Fibroblast of mammary gland (primary cell): ENCODE measurements at regions not wholly inside any gene's neighbourhood (a gene's known extent, or its start where the extent isn't known, plus 50 kb on each side); places are given as distances from the start of the nearest gene placed in this dataset.

Source experiments
- DNase-seq: peaks from one replicate; pipeline ENCODE4 v3.0.0-alpha.2; 2010; ENCODE audit warnings: low read depth
- H3K4me3 ChIP-seq: 2 replicates; pipeline ENCODE4 v1.5.1; 2011; ENCODE audit warnings: low read depth, mild to moderate bottlenecking, low read length, moderate library complexity; ENCODE audit not compliant: control insufficient read depth
- TF ChIP-seq, protein P1 (sequence below): conservative IDR thresholded peaks from 2 replicates; pipeline ENCODE4 v1.5.1; 2011; ENCODE audit warnings: low read depth, low read length, inconsistent platforms; ENCODE audit not compliant: control insufficient read depth, insufficient read depth

DNA sequence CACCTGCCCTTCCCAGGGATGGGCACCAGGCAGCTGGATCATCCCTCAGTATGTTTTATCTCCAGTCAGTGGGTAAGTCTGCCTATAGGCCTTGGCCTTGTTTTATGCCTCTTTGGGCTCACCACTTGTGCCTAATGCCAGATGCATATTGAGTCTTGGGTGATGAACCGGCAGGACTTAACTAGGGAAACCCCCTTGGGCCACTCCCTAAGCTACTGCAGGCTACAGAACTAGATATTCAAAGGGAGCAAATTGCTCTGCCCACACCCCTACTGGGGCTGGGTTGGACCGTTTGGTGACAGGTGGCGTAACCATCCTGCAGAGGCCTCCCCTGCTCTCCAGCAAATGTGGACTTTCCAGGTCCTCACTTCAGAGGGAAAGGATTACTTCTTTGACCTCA, 115.7 kb upstream of the GDF10 start:
- no peak for DNase-seq
- no peak overlapping the region for H3K4me3 ChIP-seq
- TF ChIP-seq, protein P1, sequence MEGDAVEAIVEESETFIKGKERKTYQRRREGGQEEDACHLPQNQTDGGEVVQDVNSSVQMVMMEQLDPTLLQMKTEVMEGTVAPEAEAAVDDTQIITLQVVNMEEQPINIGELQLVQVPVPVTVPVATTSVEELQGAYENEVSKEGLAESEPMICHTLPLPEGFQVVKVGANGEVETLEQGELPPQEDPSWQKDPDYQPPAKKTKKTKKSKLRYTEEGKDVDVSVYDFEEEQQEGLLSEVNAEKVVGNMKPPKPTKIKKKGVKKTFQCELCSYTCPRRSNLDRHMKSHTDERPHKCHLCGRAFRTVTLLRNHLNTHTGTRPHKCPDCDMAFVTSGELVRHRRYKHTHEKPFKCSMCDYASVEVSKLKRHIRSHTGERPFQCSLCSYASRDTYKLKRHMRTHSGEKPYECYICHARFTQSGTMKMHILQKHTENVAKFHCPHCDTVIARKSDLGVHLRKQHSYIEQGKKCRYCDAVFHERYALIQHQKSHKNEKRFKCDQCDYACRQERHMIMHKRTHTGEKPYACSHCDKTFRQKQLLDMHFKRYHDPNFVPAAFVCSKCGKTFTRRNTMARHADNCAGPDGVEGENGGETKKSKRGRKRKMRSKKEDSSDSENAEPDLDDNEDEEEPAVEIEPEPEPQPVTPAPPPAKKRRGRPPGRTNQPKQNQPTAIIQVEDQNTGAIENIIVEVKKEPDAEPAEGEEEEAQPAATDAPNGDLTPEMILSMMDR, result no peak

DNA sequence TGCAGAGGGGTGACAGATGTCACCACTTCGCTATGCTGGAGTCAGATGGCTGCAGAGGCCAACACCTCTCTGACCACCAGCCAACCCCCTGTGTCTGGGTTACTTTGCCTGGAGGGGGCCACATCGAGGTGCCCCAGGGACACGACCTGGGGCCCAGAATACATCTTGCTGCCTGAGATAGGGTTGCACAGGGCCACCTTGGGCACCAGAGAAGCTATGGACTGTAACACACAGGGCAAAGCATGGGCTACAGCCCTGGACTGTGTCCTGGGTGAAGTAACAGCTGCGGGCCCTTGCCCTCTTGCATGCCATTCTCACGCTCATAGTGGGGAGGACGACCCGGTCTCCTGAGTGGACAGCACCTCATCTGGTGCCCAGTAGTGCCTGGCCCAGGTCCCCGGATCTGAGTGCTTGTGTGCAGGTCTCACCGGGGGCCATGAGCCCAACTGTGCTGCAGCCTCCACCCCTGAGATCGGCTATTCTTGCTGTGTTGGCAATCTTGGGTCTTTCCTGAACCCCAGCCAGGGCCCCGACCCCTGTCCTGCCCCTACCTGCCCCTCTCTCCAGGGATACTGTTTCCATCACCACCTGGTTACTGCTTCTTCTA, 115.2 kb upstream of the GDF10 start:
- TF ChIP-seq, protein P1, result no peak
- H3K4me3 ChIP-seq, result no peak overlapping the region
- no peak for DNase-seq

DNA sequence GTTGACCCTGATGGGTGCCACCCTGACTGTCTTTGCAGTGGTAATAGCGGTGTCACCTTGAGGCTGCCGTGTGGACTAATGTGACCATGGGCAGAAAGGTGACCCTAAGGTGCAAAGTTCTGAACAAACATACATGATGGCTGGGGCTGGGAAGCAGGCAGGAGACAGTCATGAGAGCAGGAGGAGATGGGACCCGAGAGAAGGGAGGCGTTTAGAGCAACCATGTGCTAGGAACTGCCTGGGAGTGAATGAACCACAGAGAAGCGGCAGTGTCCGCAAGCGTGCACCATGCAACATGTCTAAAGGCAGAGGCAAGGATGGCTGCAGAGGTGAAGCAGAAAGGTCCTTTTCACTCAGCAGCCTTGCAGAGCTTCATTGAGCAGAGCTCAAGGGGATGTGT, 113.1 kb upstream of the GDF10 start:
- DNase-seq, result no peak
- TF ChIP-seq, protein P1, result no peak
- H3K4me3 ChIP-seq, result no peak overlapping the region

DNA sequence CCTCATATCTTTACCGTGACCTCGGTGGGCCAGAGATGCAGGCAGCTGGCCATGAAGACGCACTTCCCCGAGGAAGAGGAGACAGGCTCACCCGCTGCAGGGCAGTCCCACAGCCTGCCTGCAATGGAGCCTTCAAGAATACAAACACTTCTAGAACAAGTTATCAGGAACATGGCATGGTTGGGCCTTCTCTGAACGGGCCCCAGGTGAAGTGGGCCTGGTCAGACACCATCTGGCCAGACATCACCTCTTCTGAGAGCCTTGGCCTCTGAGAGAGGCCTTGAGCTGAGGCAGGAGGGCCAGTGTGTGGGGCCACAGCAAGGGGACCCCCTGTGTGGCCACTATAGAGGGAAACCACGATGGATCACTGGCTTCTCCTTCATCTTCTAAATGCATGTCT, 112.4 kb upstream of the GDF10 start:
- H3K4me3 ChIP-seq, result no peak overlapping the region
- TF ChIP-seq, protein P1, result no peak

DNA sequence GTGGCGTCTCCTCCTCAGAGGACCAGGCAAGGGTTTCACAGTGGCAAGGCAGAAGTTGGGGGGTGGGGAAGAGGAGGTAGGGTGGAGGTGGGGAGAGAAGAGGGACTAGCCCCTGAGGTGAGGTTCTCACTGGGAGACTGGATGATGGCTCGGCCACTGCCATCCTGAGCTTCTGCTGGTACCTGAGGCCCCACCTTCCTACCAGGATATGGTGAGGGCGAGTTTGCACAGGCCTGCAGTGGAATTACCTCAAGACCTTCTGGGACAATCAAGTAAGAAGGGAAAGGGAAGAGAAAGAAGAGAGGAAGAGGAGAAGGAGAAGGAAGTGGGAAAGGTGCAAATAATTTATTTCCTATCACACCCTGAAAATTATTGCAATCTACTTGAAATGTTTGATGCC, 111.8 kb upstream of the GDF10 start:
- no peak overlapping the region for H3K4me3 ChIP-seq
- DNase-seq, result no peak
- TF ChIP-seq, protein P1, result no peak

More for the DNA sequence above, 112.4 kb upstream of the GDF10 start:
- no peak for DNase-seq

DNA sequence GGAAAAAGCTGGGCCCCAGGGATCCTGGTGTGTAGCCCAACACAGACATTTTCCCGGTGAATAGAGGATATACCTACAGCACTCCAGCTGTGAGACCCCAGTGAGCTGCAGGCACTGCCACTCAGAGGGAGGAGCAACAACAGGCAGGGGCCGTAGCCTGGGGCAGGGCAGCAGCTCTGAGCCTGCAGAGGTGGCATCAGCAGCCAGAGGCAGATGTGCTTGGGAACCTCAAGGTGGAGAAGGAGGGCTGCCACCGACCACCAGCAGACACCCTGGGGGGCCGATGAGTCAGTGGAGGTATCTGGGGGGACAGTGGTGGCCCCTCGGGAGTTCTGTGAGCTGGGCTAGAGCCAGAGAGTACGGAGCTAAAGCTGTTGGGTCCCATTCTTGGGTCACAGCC, 110.2 kb upstream of the GDF10 start:
- DNase-seq, result no peak
- H3K4me3 ChIP-seq, result no peak overlapping the region
- TF ChIP-seq, protein P1, result no peak

DNA sequence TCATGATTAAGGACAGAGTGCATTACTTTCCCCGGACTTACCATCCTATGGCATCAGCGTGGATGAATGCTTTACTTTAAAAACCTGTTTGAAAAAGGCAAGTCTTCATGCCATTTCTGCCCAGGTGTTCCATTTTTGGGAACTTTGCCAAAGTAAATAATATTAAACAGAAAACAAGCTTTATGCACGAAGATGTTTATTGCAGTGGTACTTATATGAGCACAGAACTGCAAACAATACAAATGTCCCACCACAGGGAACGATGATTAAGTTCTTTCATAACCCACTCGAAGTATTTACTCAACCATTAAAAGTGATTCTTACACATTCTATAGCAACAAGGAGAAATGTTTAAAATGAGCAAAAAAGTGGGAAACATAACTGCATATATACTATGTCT, 109.7 kb upstream of the GDF10 start:
- TF ChIP-seq, protein P1, result no peak
- no peak overlapping the region for H3K4me3 ChIP-seq
- no peak for DNase-seq
